HuH-7 (cell line): ENCODE measurements at regions not wholly inside any gene's neighbourhood (a gene's known extent, or its start where the extent isn't known, plus 50 kb on each side); places are given as distances from the start of the nearest gene placed in this dataset.

Experiments used
- DNase-seq: peaks from one replicate; pipeline ENCODE4 v3.0.0; 2011; ENCODE audit warnings: low spot score

DNA sequence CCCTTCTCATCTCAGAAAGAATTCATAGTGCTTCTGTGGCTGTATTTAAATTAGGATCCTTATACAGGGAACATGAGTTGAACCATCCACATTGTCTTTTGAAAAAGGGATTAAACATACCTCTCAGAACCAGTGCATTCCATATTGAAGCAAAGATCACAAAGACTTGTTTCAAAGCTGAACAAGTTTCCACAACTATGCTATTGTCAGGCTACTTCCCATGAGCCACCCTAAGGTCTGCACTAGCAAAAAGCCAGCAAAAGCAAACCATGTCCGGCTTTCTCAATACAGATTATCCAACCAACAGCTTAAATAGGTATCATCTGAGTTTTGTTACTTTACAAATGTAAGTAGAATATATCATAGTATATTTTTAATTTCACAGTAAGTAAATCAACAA is 78.1 kb downstream of the SCG2 start:
- no peak for DNase-seq

DNA sequence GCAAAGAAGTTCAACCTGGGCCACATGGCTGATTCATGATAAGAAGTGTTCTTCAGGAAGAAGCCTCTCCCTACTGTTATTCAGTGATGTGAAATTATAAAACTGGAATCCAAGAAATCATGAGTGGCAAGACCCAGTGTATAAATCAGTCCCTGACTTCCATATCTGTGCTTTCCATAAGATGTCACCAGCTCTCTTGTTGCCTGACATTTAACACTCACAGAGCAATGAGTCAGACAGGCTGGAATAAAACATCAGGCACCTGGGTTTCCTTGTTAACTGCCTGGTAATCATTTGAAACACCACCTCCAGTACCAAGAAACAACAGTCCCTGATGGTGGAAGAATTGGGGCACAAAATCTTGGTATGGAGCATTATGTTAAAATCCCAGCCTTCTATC is 76.1 kb downstream of the SCG2 start:
- DNase-seq: no peak

DNA sequence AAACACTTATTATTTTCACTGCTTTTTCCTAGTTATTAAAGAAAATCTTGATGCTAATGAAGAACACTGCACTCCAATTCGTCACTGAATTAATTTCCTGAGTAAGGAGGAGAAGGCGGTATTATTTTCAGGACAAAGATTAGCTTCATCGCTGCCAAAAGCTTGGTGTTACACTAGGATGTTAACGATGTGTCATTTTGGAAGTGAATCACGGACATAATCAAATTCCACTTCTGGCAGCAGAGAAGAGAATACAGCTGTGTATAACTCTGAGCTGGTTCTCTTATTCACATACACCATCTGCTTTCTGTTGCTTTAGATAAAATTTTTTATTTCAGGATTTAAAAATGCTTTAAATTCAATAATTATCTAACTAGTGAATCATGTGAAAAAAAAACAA is 74.1 kb downstream of the SCG2 start:
- DNase-seq: no peak

- no peak for DNase-seq
Measured at GRCh38 chr2:223529696-223530095, 72.5 kb downstream of the SCG2 start.

- no peak for DNase-seq
Measured at GRCh38 chr2:223530811-223531210, 71.3 kb downstream of the SCG2 start.

- DNase-seq: no peak
Measured at GRCh38 chr2:223532161-223532560, 70.0 kb downstream of the SCG2 start.

- no peak for DNase-seq
Measured at GRCh38 chr2:223532712-223533111, 69.4 kb downstream of the SCG2 start.

- no peak for DNase-seq
Measured at GRCh38 chr2:223536546-223536945, 65.6 kb downstream of the SCG2 start.

- no peak for DNase-seq
Measured at GRCh38 chr2:223537115-223537514, 65.0 kb downstream of the SCG2 start.

GRCh38 chr2:223537651-223538601 is 64.2 kb downstream of the SCG2 start:
- no peak for DNase-seq

GRCh38 chr2:223538920-223539440 is 63.2 kb downstream of the SCG2 start:
- no peak for DNase-seq

DNA sequence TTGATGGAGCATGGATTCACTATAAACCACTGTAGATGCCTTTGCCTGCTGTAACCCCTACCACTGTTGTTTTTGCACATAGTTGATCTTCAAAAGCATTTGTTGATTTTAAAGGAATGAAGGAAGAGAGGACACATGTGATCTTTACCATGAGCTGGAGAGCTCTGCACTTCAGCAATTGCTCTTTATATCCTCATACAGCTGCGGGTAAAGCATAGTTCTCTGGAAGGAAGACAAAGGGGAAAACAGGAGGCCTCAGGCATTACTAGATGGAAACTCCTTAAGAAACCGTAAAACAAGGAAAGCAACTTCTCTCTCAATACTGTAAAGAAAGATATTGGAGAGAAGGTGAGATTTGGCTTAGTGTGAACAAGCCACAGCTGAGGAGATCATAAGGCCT is 60.6 kb downstream of the SCG2 start:
- no peak for DNase-seq

DNA sequence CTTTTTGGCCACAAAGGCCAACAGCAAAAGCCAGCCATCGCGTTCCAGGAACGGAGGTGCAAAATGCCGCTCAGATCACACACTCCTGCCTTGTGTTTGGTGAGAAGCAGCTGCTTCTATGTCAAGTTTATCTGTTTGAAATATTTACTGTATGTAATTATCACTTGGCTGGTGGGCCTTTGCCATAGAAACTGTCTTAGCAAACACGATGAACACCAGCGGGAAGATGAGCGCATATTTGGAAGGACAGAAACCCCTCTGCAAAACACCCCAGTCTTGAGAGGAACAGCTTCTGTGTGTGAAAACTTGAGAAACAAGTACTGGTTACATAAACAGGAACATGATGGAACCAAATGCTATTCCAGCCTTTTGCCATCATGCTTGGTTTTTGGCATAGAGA is 59.7 kb downstream of the SCG2 start:
- no peak for DNase-seq

DNA sequence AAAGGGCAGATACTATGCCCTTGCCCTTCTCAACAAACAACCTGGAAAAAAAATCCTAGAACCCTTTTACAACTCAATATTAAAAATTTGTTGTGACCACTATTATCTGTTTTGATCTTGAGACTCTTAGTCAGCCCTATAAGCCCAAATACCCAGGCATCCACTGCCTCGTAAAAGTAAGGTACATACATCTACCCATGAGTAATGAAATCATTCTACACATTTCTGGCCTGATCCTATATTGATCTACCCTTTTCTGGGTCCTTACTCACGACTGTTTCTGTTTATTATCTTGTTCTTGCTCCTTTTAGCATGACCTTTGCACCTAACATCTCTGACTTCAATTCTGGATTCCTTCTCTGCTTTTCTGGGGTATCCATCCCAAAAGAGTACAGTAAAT is 56.8 kb downstream of the SCG2 start:
- no peak for DNase-seq

- DNase-seq: no peak
Measured at GRCh38 chr2:223545830-223546229, 56.3 kb downstream of the SCG2 start.
